ENCODE measurements at regions not wholly inside any gene's neighbourhood (a gene's known extent, or its start where the extent isn't known, plus 50 kb on each side); places are given as distances from the start of the nearest gene placed in this dataset.

- ATAC-seq, result no peak
- WGBS, 2 donors (ENCODE audit: low coverage in 1 of 2), result 100% methylated on average over 1 of the region's 8 CpGs; no CpG with 5 or more reads in 1 of the 2 donors
These were observed 99.9 kb downstream of the OAT start for GRCh38 chr10:124318811-124319210.

DNA sequence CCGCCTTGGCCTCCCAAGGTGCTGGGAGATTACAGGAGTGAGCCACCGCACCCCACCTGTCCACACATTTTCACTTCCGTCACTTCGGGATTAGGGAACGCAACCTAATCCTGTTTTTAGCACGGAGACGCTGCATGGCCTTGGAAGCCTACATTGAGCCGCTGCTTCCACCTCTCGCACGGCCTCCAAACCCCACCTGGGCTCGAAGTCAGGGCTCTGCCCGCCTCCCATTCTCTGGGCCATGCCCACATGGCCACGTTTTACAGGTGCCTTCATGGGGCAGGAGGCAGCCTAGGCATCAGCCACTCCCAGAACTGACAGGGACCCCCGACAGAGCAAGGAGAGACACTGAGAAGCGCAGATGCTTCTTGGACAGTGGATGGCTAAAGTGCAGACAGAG lies 100.6 kb downstream of the OAT start:
- H3K4me3 ChIP-seq, result no peak overlapping the region
- TF ChIP-seq EP300 (IDR thresholded peaks at IDR 0.05) (no peak), CTCF (IDR thresholded peaks at IDR 0.05) (no peak), POLR2AphosphoS5 (IDR thresholded peaks at IDR 0.05) (no peak), POLR2A (IDR thresholded peaks at IDR 0.05) (no peak)
- no peak overlapping the region for H3K27ac ChIP-seq
- no peaks in the 10 kb centered on the region for H3K4me1 ChIP-seq
- no peak for ATAC-seq
- H3K9me3 ChIP-seq, result no peaks in the 10 kb centered on the region
- H3K36me3 ChIP-seq, result no peaks in the 10 kb centered on the region
- H3K27me3 ChIP-seq, result no peaks in the 10 kb centered on the region
- WGBS, 2 donors (ENCODE audit: low coverage in 1 of 2), result 94 to 96% methylated on average over 5 to 6 of the region's 15 CpGs

More at GRCh38 chr10:124318811-124319210, 99.9 kb downstream of the OAT start:
- TF ChIP-seq EP300 (IDR thresholded peaks at IDR 0.05) (no peak), POLR2AphosphoS5 (IDR thresholded peaks at IDR 0.05) (no peak), CTCF (IDR thresholded peaks at IDR 0.05) (no peak), POLR2A (IDR thresholded peaks at IDR 0.05) (no peak)
- Histone ChIP-seq H3K27ac (no peak overlapping the region), H3K27me3 (no peaks in the 10 kb centered on the region), H3K9me3 (no peaks in the 10 kb centered on the region), H3K4me1 (no peaks in the 10 kb centered on the region), H3K36me3 (no peaks in the 10 kb centered on the region), H3K4me3 (no peak overlapping the region)

- Histone ChIP-seq H3K9me3 (no peaks in the 10 kb centered on the region), H3K36me3 (no peaks in the 10 kb centered on the region), H3K27me3 (no peaks in the 10 kb centered on the region), H3K4me3 (no peak overlapping the region), H3K27ac (no peak overlapping the region), H3K4me1 (no peaks in the 10 kb centered on the region)
- ATAC-seq, result no peak
- WGBS, 2 donors (ENCODE audit: low coverage in 1 of 2), result 67 to 80% methylated on average over 2 to 4 of the region's 4 CpGs
- TF ChIP-seq EP300 (IDR thresholded peaks at IDR 0.05) (no peak), POLR2A (IDR thresholded peaks at IDR 0.05) (no peak), CTCF (IDR thresholded peaks at IDR 0.05) (no peak), POLR2AphosphoS5 (IDR thresholded peaks at IDR 0.05) (no peak)
These were observed 102.4 kb downstream of the OAT start for GRCh38 chr10:124316326-124316725.

DNA sequence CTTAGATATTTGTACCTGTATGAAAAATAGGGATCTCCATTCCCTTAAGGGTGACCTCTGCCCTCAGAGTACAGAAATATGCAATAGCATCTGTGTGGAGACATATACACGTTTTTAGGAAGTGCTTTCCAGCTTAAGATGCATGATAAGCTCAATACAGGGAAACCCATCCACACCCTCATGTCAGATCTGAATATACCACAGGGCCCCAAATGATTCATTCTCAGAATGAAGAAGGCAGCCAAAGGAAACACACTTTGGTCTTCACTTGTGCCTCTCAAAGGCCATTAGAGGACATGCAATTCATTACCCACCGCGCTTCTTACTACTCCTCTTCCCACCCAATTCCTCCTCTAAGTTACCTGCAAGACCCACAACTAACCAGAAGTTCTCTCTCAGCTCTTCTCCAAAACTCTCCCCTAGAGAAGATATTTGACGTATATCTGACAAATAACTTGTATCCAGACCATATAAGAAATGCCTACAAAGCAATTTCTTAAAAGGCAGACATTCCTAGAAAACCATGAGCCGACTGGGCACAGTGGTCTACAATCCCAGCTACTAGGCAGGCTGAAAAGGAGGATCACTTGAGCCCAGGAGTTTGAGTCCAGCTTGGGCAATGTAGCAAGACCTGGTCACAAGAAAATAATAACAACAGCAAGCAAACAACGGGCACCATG lies 103.0 kb downstream of the OAT start:
- ATAC-seq, result no peak
- WGBS, 2 donors (ENCODE audit: low coverage in 1 of 2), result 63 to 69% methylated on average over 6 of the region's 6 CpGs
- Histone ChIP-seq H3K36me3 (no peaks in the 10 kb centered on the region), H3K4me1 (no peaks in the 10 kb centered on the region), H3K27me3 (no peaks in the 10 kb centered on the region), H3K27ac (no peak overlapping the region), H3K4me3 (no peak overlapping the region), H3K9me3 (no peaks in the 10 kb centered on the region)
- no peak for TF ChIP-seq POLR2A (IDR thresholded peaks at IDR 0.05)
- TF ChIP-seq POLR2AphosphoS5 (IDR thresholded peaks at IDR 0.05), result no peak
- no peak for TF ChIP-seq EP300 (IDR thresholded peaks at IDR 0.05)
- no peak for TF ChIP-seq CTCF (IDR thresholded peaks at IDR 0.05)

DNA sequence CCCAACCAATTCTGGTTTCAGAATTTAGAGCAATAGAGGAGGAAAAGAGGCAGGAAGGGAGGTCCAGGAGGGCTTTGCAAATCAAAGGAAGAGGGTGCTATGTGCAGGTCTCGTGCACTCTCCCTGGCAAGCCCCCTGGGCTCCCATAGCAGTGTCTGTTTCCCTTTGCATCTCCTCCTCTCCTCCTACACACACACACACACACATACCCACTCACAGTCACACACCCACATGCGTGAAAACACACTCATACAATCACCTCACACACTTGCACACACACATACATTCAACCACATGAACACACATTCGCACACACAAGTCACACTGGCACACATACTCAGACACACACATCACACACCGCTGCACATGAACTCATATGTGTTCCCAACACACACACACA lies 105.3 kb downstream of the OAT start:
- Histone ChIP-seq H3K27ac (no peak overlapping the region), H3K9me3 (no peaks in the 10 kb centered on the region), H3K4me1 (no peaks in the 10 kb centered on the region), H3K36me3 (no peaks in the 10 kb centered on the region), H3K27me3 (no peaks in the 10 kb centered on the region), H3K4me3 (no peak overlapping the region)
- 97% methylated on average over 4 of the region's 4 CpGs; no CpG with 5 or more reads in 1 of the 2 donors for WGBS, 2 donors (ENCODE audit: low coverage in 1 of 2)
- TF ChIP-seq POLR2AphosphoS5 (IDR thresholded peaks at IDR 0.05) (no peak), POLR2A (IDR thresholded peaks at IDR 0.05) (no peak), EP300 (IDR thresholded peaks at IDR 0.05) (no peak), CTCF (IDR thresholded peaks at IDR 0.05) (no peak)
- ATAC-seq, result no peak

All from gastroesophageal sphincter (tissue), 4 donors.